ENCODE measurements at regions not wholly inside any gene's neighbourhood (a gene's known extent, or its start where the extent isn't known, plus 50 kb on each side); places are given as distances from the start of the nearest gene placed in this dataset.

DNA sequence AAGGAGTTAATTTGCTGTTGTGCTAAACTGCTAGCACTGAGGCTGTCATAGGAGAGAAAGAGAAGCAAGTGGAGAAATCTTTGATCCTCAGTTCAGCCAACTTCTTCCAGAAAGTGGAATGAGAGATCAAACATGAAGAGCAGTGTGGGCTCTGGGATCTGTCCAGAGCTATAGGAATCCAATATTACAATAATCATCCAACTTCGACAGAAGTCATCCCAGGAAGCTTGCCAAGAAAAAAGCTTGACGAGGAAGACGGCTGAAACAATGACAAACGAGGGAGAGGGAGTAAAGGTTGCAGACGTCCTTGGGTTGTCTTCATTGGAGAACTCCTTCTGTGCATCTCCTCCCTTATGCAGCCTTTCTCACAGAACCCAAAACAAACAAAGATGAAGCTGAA lies 496.2 kb downstream of the INSC start:
- no peaks in the 10 kb centered on the region for H3K79me2 ChIP-seq (ENCODE audit: insufficient read depth, low read length)
- H2AFZ ChIP-seq (ENCODE audit: low read depth, low read length), result no peak overlapping the region
- H3K36me3 ChIP-seq (ENCODE audit: insufficient read depth, low read length), result no peaks in the 10 kb centered on the region
- no peak overlapping the region for H3K27ac ChIP-seq (ENCODE audit: low read length)
- no peak overlapping the region for H3K9ac ChIP-seq (ENCODE audit: low read depth, low read length)
- H3K4me1 ChIP-seq (ENCODE audit: insufficient read depth, low read length), result no peaks in the 10 kb centered on the region
- ATAC-seq (ENCODE audit: insufficient read depth, low read depth) (no peak), DNase-seq (no peak)
- H3K4me2 ChIP-seq (ENCODE audit: insufficient read depth, low read length), result no peak overlapping the region
- TF ChIP-seq EZH2 (IDR thresholded peaks at IDR 0.05; ENCODE audit: borderline replicate concordance, low read depth, low read length, severe bottlenecking), result no peak
- TF ChIP-seq, protein P1, sequence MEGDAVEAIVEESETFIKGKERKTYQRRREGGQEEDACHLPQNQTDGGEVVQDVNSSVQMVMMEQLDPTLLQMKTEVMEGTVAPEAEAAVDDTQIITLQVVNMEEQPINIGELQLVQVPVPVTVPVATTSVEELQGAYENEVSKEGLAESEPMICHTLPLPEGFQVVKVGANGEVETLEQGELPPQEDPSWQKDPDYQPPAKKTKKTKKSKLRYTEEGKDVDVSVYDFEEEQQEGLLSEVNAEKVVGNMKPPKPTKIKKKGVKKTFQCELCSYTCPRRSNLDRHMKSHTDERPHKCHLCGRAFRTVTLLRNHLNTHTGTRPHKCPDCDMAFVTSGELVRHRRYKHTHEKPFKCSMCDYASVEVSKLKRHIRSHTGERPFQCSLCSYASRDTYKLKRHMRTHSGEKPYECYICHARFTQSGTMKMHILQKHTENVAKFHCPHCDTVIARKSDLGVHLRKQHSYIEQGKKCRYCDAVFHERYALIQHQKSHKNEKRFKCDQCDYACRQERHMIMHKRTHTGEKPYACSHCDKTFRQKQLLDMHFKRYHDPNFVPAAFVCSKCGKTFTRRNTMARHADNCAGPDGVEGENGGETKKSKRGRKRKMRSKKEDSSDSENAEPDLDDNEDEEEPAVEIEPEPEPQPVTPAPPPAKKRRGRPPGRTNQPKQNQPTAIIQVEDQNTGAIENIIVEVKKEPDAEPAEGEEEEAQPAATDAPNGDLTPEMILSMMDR (IDR thresholded peaks at IDR 0.05; ENCODE audit: borderline replicate concordance, extremely low read depth, low read length, poor library complexity, severe bottlenecking), result no peak
- H3K27me3 ChIP-seq (ENCODE audit: insufficient read depth, low read length, poor library complexity), result peaks cover 7% of the 10 kb centered on the region
- no peak overlapping the region for H3K4me3 ChIP-seq (ENCODE audit: low read depth in 1 of 2, low read length in 2 of 2)
- no peaks in the 10 kb centered on the region for H4K20me1 ChIP-seq (ENCODE audit: insufficient read depth, low read length)
- no peaks in the 10 kb centered on the region for H3K9me3 ChIP-seq (ENCODE audit: insufficient read depth, low read length, severe bottlenecking)

DNA sequence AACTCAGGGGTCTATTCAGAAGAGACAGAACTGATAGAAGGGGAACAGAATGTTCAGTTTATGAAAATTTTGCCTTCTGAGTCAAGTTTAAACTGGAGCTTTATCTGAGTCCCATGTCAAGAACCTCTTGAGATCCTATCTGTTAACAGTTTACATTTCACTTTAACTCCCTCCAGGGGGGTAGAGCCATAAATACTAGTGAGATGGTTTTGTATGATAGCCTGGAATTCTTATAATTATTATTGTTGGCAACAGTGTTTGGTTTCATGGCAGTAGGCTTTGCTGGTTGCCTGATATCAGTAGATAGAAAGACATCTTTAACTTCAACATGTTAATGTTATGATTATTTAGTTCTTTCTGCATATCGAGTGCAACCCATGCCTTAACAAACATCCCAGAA lies 498.5 kb downstream of the INSC start:
- Histone ChIP-seq H3K4me3 (ENCODE audit: low read depth in 1 of 2, low read length in 2 of 2) (no peak overlapping the region), H3K9me3 (ENCODE audit: insufficient read depth, low read length, severe bottlenecking) (no peaks in the 10 kb centered on the region), H3K4me2 (ENCODE audit: insufficient read depth, low read length) (no peak overlapping the region), H3K27me3 (ENCODE audit: insufficient read depth, low read length, poor library complexity) (peaks cover 7% of the 10 kb centered on the region), H3K36me3 (ENCODE audit: insufficient read depth, low read length) (no peaks in the 10 kb centered on the region), H3K9ac (ENCODE audit: low read depth, low read length) (no peak overlapping the region), H3K4me1 (ENCODE audit: insufficient read depth, low read length) (no peaks in the 10 kb centered on the region), H3K27ac (ENCODE audit: low read length) (no peak overlapping the region), H3K79me2 (ENCODE audit: insufficient read depth, low read length) (no peaks in the 10 kb centered on the region), H4K20me1 (ENCODE audit: insufficient read depth, low read length) (no peaks in the 10 kb centered on the region), H2AFZ (ENCODE audit: low read depth, low read length) (no peak overlapping the region)
- DNase-seq (no peak), ATAC-seq (ENCODE audit: insufficient read depth, low read depth) (no peak)
- TF ChIP-seq, protein P1 (IDR thresholded peaks at IDR 0.05; ENCODE audit: borderline replicate concordance, extremely low read depth, low read length, poor library complexity, severe bottlenecking), result no peak
- no peak for TF ChIP-seq EZH2 (IDR thresholded peaks at IDR 0.05; ENCODE audit: borderline replicate concordance, low read depth, low read length, severe bottlenecking)

DNA sequence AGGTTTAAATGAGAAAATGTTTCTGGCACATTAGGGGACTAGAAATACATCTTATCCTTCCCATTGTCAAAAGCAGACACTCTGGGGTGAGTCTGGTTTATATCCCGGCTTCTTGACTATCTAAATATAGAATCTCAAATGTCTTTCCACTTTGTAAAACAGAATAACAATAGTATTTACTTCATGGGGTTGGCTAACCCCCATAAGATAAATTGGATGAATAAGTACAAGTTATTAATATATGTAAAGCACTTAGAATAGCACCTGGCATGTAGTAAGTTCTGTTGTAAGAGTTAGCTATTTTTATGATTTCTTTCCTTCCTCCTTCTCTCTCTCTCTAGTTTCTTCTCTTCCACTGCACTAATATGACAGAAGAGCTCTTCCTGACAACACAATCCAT lies 499.1 kb downstream of the INSC start:
- no peak for TF ChIP-seq EZH2 (IDR thresholded peaks at IDR 0.05; ENCODE audit: borderline replicate concordance, low read depth, low read length, severe bottlenecking)
- TF ChIP-seq, protein P1 (IDR thresholded peaks at IDR 0.05; ENCODE audit: borderline replicate concordance, extremely low read depth, low read length, poor library complexity, severe bottlenecking), result no peak
- H3K9me3 ChIP-seq (ENCODE audit: insufficient read depth, low read length, severe bottlenecking), result no peaks in the 10 kb centered on the region
- no peaks in the 10 kb centered on the region for H3K36me3 ChIP-seq (ENCODE audit: insufficient read depth, low read length)
- DNase-seq (no peak), ATAC-seq (ENCODE audit: insufficient read depth, low read depth) (no peak)
- no peaks in the 10 kb centered on the region for H3K4me1 ChIP-seq (ENCODE audit: insufficient read depth, low read length)
- no peak overlapping the region for H3K9ac ChIP-seq (ENCODE audit: low read depth, low read length)
- no peak overlapping the region for H3K27ac ChIP-seq (ENCODE audit: low read length)
- no peak overlapping the region for H3K4me3 ChIP-seq (ENCODE audit: low read depth in 1 of 2, low read length in 2 of 2)
- H3K4me2 ChIP-seq (ENCODE audit: insufficient read depth, low read length), result no peak overlapping the region
- peaks cover 7% of the 10 kb centered on the region for H3K27me3 ChIP-seq (ENCODE audit: insufficient read depth, low read length, poor library complexity)
- no peak overlapping the region for H2AFZ ChIP-seq (ENCODE audit: low read depth, low read length)
- no peaks in the 10 kb centered on the region for H4K20me1 ChIP-seq (ENCODE audit: insufficient read depth, low read length)
- H3K79me2 ChIP-seq (ENCODE audit: insufficient read depth, low read length), result no peaks in the 10 kb centered on the region
